ENCODE measurements at regions not wholly inside any gene's neighbourhood (a gene's known extent, or its start where the extent isn't known, plus 50 kb on each side); places are given as distances from the start of the nearest gene placed in this dataset.

- no peak overlapping the region for H2AK5ac ChIP-seq (ENCODE audit: insufficient read length, low read length)
- H4K8ac ChIP-seq (replicated peaks; ENCODE audit: insufficient read length, low read depth, low read length) = no peak overlapping the region
- no peak overlapping the region for H2BK20ac ChIP-seq (ENCODE audit: low read depth, low read length, poor library complexity, severe bottlenecking)
- no peaks in the 10 kb centered on the region for H3K27me3 ChIP-seq (ENCODE audit: insufficient read depth, low read length)
- H2AFZ ChIP-seq (ENCODE audit: low read length) = no peak overlapping the region
- H2BK15ac ChIP-seq (ENCODE audit: low read depth, low read length) = no peak overlapping the region
- no peaks in the 10 kb centered on the region for H3K9me3 ChIP-seq (ENCODE audit: control insufficient read depth, low read depth, low read length)
- no peak overlapping the region for H4K5ac ChIP-seq (ENCODE audit: insufficient read length, low read depth, low read length)
- H3K14ac ChIP-seq (ENCODE audit: insufficient read depth, low read length) = no peak overlapping the region
- no peak overlapping the region for H3K18ac ChIP-seq (ENCODE audit: insufficient read length, low read depth, low read length)
- Mint-ChIP-seq H3K9me3 (no peaks in the 10 kb centered on the region), H3K27me3 (ENCODE audit: low read depth) (peaks cover 2% of the 10 kb centered on the region; the same call in 1 of the 2 replicates), H3K27ac (no peak overlapping the region), H3K4me3 (no peak overlapping the region), H3K36me3 (ENCODE audit: insufficient read depth in 1 of 3, low read depth in 3 of 3) (no peaks in the 10 kb centered on the region; a peak in 1 of 7 replicates), H3K4me1 (peaks cover 44 to 45% of the 10 kb centered on the region in 2 experiments)
- WGBS (ENCODE audit: extremely low coverage, insufficient read length, low lambda C conversion rate) = no CpG with 5 or more reads among the region's 1 CpG
- no peaks in the 10 kb centered on the region for H4K20me1 ChIP-seq (ENCODE audit: control insufficient read depth, insufficient read depth, insufficient read length)
- H4K91ac ChIP-seq (ENCODE audit: insufficient read length, low read depth, low read length) = no peak overlapping the region
- no peak for TF ChIP-seq CTCF (conservative IDR thresholded peaks at IDR 0.05)
- H3K27ac ChIP-seq (ENCODE audit: insufficient read length, low read depth, low read length) = no peak overlapping the region
- no peak overlapping the region for H3K23ac ChIP-seq (ENCODE audit: insufficient read length, low read depth, low read length)
- no peaks in the 10 kb centered on the region for H3K79me1 ChIP-seq (ENCODE audit: insufficient read depth, low read depth, low read length, poor library complexity, severe bottlenecking)
- no peak for DNase-seq
- H3K56ac ChIP-seq (ENCODE audit: insufficient read length, low read depth, low read length) = no peak overlapping the region
- no peak overlapping the region for H2BK12ac ChIP-seq (ENCODE audit: insufficient read length, low read depth, low read length)
- H3K79me2 ChIP-seq (ENCODE audit: insufficient read depth, low read length) = no peaks in the 10 kb centered on the region
- H3K9ac ChIP-seq (ENCODE audit: extremely low read depth, insufficient read length, low read length) = no peak overlapping the region
- no peak overlapping the region for H2BK120ac ChIP-seq (ENCODE audit: low read depth, low read length, poor library complexity, severe bottlenecking)
- no peak overlapping the region for H3K4me2 ChIP-seq (ENCODE audit: insufficient read depth, insufficient read length, low read length)
- no peak overlapping the region for H3K4ac ChIP-seq (ENCODE audit: low read depth, low read length)
- peaks cover 16% of the 10 kb centered on the region for H3K4me1 ChIP-seq (ENCODE audit: insufficient read depth, low read length)
- no peaks in the 10 kb centered on the region for H3K23me2 ChIP-seq (ENCODE audit: insufficient read length, low read depth, low read length, poor library complexity, severe bottlenecking)
- no peak overlapping the region for H2BK5ac ChIP-seq (ENCODE audit: insufficient read length, low read length)
- no peak overlapping the region for H3T11ph ChIP-seq (ENCODE audit: low read length)
Observed at GRCh38 chr3:43964640-43965039, 273.9 kb downstream of the ABHD5 start.

Data from H9 (cell line).